ENCODE measurements at regions not wholly inside any gene's neighbourhood (a gene's known extent, or its start where the extent isn't known, plus 50 kb on each side); places are given as distances from the start of the nearest gene placed in this dataset.

DNA sequence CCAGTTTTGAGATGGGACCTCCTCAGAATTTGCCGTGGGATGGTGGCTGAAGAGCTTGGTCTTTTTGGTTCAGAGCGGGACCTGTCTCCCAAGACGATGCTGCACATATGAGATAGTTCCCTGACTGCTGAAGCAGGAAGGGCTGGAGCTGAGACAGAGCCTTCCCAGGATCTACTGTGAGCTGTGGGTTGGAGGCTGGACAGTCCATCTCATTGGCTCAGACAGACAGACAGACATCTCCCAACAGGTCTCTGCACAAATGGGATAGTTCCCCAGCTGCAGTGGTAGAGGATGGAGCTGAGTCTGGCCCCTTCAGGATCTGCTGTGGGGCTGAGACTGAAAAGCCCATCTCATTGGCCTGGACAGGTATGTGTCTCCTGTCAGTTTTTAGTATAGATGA, 1145.6 kb upstream of the CADM2 start:
- TF ChIP-seq ISL1 (CRISPR knock-in tag; IDR thresholded peaks at IDR 0.05) (no peak), ZFP30 (CRISPR knock-in tag; IDR thresholded peaks at IDR 0.05) (no peak), PPARA (CRISPR knock-in tag; IDR thresholded peaks at IDR 0.05; ENCODE audit: borderline replicate concordance) (no peak)
